NCI-H69 (cell line): ENCODE measurements at regions not wholly inside any gene's neighbourhood (a gene's known extent, or its start where the extent isn't known, plus 50 kb on each side); places are given as distances from the start of the nearest gene placed in this dataset.

ENCODE experiments used
- DNase-seq: peaks from one replicate; lab custom pipeline; 2025; lab: John Stamatoyannopoulos, UW

DNA sequence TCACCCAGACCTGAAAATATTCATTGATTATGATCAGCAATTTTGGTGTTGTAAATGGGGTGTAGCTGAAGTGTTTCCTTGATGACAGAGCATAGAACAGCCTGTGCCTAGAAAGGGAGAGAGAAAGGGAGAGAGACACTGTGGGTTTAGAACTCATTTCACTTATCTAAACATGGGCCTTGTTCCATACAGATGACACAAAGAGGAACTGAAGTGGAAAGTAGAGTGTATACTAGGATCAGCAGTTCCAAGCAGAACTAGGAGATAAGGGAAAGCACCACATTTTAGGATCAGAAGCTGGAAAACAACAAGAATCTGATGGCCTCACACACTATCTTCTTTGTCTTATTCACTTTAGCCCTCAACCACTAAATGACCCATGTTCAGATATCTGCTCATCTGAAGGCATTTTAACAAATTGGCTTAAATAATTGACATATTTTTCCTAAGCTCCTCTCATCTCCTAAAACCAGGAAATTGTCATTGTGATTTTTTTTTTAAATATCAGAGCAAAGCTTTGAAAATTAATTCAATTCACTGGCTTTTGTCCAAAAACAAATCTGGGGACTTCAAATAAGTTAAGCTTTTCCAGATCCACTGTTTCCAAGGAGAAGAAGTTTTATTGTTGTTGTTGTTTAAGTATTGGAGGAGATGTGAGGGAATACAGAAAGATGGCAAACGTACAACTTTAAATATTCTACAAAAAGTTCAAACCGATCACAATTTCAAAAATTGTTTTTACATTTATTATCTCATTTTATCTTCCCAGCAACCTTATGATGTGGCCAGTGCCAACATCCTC lies 103.8 kb downstream of the LYPLAL1 start:
- no peak for DNase-seq

DNA sequence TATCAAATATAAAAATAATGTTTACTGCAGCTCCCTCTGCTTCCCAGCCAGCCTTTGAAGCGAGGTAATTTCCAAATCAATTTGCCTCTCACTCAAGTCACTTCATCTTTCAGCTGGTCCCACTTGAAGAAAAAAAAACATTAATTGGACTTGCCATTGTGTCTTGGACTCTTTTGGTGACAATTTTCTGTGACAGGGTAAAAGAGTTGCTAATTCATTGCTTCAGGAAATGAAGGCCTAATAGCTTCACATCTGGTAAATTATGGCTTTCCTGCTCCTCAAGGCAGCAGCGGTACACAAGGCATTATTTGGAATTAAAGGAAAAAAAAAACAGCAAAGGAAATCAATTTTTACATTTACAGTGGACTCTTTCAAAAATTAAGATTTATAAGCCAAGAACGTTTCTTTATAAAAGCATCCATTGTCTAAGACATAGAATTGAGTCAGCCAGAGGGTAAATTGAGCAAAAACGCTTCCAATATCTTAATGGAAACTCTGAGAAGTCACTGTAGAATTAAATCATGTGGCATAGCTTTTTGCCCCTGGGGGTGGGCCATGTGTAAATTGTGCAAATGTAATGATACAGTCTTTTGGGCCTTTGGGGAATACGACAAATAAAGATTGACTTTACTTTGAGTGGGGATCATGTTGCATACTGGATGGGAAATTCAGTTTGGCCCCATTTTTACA lies 102.5 kb downstream of the LYPLAL1 start:
- DNase-seq, result peak; percentile 67

DNA sequence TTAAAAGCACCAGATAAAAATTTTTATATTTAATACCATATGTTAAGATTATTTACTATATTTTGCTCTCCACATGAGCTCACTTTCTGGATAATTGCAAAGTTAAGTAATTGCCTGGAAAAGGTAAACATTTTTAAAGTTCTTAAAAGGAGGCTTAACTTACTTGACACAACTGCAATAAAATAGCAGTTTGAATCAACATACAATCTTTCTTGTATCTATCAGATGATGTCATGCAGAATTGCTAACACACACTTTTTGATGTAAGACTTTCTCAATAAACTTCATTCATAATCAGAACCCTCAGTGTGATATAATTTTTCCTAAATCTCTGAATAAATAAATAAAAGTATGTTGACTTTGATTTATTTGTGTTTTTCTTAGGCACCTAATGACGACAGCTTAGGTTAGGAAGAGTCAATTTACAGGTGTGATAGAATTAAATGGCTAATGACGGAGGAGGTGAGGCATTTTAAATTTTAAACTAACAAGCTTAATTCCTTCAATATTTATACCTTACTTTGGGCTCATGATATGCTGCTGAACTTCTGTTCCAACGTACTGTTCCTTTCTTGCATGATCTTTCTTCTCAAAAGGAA lies 99.5 kb downstream of the LYPLAL1 start:
- DNase-seq, result peak; percentile 25

DNA sequence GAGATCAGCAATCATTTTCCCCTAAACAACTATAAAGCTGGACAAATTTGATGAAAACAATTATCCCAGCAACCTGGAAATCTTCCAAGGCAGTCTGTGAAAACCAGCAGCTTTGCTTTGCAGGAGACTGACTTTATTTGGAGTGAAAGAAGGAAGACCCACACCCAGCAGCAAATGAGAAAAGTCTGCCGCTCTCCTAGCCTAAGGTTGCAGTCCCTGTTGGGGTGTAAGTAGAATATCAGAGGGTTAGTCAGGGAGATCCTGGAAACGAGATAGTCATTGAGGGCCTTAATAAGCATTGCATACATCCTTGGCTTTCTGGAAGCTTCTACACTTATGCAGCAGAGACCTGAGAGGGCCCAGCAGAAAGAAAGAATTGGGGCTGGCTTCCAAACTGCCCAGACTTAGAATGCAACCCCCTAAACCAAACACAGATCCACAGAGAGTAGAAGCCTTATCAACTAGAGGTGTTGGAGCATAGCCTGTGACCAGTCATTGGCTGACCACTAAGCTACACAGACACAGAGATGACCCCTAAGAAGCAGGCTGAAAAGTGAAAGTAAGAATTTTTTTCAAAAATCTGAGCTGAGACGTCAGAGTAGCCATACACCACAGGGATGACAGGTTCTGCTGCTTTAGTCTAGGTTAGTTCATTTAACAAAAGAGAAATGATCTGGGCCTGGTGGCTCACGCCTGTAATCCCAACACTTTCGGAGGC lies 98.3 kb downstream of the LYPLAL1 start:
- peak; percentile 79 for DNase-seq

DNA sequence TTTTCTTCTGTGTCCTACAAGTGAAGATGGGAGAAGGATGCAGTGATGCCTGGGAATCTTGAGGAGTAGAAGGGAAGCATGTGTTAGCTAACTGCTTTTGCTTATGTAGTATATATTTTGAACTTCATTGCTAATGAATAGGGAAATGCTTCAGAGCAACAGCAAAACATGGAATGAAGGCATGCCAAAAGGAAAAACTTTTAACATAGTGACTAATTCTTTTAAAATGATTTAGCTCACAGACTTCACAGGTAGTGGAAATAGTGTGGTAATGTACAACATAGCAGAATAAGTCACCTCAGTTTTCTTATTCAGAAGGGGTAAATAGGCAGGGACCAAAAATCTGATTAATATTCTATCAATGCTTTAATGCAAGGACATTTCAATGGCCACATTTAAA lies 95.5 kb downstream of the LYPLAL1 start:
- DNase-seq, result no peak

DNA sequence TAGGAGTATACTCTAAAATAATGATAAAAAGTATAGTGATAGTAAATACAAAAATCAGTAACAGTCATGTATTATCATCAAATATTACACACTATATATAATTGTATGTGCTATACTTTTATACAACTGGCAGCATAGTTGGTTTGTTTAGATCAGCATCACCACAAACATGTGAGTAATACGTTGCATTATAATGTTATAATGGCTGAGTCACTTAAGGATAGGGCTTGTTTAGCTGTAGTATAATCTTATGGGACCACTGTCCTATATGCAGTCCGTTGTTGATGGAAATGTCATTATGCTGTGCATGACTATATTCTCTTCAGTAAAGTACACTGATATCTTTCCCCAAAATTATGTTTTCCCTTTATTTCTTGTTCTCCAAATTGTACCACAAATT lies 92.8 kb downstream of the LYPLAL1 start:
- no peak for DNase-seq

DNA sequence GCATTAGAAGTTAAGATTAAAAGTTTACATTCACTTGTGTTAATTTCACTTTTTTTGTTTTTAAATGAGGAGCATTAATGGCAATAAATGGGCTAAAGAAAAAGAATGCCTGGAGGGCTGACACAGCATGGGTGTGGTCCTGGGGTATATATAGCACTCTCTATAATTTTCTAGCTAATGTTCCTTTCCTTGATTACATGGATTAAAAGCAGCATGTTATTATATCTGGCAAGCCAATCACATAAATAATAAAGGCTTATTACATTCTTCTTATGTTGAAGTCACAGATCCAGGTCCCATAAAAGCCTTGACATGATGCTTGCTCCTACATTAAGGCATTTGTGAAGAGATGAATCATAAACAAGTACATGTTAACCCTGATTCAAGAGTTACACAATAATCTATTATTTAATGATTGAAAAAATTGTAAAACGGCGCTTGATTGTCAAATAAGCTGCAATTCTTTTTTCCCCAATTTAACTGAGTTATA lies 91.4 kb downstream of the LYPLAL1 start:
- peak; percentile 98 for DNase-seq

DNA sequence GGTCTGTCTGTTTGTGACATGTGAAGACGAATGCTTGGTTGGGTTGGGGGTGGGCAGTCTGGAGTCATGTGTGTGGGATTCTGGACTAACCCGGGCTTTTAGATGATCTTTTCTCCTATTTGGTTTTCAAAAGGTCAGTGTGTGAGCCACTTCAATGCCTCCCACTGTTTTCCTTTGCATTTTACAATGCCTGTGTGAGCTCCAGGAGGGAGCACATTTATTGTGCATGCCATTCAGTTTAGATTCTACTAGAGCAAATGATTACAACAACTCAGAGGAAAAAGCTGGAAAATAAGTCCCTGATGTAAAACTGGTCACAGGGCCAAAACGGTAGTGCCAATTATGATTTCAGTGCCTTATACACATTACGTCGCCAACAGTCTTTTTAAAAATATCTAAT lies 90.9 kb downstream of the LYPLAL1 start:
- peak; percentile 98 for DNase-seq
